Activated gamma-delta T cell (primary cell): ENCODE measurements at regions not wholly inside any gene's neighbourhood (a gene's known extent, or its start where the extent isn't known, plus 50 kb on each side); places are given as distances from the start of the nearest gene placed in this dataset.
"Not testable (repeated sequence)": the region's sequence is repeated elsewhere in the genome, so short reads cannot be mapped to it uniquely, and the experiment has no call there.

Experiments
- DNase-seq: peaks from one replicate; lab custom pipeline; 2025; lab: John Stamatoyannopoulos, UW

DNA sequence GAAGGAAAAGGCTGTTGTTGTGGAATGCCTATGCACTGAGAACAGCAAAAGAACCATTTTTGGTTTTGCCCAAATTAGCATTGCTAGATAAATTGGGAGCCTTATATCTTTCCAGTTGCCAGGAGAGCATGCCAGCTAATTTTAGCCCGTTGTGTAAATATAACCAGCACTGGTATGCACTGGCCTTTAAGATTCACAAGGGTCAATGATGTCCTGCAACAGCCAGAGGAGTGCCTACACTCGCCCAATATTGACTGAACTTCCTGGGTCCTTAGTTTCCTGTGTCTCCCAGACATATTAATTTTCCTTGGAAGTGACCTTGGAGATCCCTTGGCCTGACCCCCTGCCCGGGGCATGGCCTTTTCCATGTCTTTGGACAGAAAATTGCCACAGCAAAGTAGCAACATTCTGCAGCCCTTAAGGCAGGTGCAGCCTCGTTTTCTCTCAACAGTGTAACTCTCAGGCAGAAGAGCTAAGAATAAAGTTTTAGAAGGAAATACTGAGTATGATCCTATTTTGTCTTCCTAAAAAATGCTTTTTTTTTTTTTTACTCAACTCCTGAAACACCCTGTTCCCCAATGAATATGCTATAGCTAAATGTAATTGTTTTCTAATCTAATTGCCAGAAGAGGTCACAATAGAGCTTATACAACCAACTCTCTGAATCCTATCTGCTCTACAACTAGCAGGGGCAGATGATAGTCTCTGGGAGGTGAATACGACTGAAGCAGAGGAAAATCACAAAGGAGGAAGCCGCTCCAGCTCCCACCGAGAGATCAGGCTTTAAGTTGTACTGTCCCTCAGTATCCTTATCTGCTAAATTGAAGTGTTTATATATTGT, 131.9 kb upstream of the PCGF5 start:
- DNase-seq: no peak

GRCh38 chr10:91090761-91091529, 129.5 kb upstream of the PCGF5 start:
- DNase-seq: no peak

DNA sequence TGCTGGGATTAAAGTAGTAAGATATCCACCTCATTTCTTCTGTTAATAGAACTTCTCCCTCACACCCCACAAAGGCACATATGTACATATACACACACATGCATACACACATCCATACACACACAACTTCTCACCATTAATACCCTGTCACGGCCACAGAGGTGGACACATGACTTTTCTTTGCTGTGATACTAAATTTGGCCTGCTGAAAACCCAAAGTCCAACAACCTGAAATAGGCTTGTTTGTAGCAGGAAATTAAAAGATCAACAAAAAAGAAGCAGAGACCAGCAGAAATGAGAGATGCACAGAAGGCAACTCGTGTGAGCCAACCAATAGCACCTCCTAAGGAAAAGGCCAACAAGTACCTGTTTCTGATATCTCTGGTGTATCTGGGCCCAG, 128.7 kb upstream of the PCGF5 start:
- no peak for DNase-seq

- DNase-seq: no peak
These were observed 124.2 kb upstream of the PCGF5 start for GRCh38 chr10:91096274-91096673.

DNA sequence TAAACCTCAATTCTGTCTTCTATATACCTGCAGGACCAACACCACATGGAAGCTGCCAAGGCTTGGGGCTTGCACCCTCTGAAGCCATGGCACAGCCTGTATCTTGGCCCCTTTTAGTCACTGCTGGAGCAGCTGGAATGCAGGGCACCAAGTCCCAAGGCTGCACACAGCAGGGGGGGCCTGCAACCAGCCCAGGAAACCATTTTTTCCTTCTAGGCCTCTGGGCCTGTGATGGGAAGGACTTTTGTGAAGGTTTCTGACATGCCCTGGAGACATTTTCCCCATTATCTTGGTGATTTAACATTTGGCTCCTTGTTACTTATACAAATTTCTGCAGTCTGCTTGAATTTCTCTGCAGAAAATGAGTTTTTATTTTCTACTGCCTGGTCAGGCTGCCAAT, 123.2 kb upstream of the PCGF5 start:
- DNase-seq: no peak

- not testable (repeated sequence) for DNase-seq
These were observed 122.4 kb upstream of the PCGF5 start for GRCh38 chr10:91098021-91098420.

DNA sequence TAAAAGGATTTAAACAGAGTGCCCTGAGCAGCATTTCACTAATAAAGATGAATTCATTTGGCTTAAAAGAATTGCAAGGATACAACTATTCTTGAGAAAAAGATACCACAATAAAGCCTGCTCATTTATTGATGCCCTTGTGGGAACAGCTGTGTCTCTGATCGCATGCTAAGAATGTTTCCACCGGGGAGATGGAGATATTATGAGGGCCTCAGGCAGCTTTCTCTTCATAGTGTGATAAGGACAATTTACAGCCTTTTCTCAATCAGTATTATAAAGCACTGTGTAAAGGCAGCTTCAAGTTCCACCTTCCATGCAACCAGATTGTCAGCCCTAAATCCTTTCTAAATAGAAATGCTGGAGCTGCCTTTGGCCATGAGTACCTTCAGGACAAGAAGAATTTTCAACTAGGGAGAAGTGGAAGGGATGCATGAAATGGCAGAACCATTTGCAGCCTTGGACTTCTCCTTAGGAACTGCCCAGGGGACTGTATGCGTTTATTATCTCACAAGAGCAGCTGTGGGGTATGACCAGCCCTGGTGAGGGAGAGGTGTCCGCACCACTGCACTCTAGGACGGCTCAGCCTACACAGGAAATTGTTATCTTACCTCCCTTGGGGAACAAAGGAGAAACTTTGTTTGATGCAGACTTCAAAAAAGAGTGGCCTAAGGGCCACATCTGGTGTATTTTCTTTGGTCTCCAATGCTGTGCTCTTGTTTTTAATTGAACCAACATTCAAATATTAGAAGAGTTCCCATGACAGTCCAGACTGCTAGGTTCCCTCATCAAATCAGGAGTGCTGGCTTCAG, 116.9 kb upstream of the PCGF5 start:
- no peak for DNase-seq

GRCh38 chr10:91104193-91105041, 116.0 kb upstream of the PCGF5 start:
- DNase-seq: no peak

DNA sequence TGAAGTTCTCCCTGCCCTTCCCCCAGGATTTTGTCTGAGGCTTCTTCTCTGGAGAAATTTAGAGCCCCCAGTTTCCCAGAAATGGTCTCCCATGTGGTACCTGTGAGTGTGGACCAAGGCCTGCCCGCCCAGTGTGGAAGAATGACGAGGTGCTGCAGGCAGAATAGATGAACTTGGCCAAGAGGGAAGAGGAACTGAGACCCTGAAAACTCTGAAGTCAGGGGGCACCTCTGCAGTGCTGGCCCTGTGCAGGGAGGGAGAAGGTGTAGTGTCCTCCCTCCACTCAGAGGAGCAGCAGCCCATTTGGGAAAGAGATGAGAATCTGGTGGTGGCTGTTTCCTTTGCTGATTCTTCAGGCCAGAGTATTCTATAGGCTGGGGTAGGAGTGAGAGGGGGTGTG, 115.2 kb upstream of the PCGF5 start:
- DNase-seq: no peak

DNA sequence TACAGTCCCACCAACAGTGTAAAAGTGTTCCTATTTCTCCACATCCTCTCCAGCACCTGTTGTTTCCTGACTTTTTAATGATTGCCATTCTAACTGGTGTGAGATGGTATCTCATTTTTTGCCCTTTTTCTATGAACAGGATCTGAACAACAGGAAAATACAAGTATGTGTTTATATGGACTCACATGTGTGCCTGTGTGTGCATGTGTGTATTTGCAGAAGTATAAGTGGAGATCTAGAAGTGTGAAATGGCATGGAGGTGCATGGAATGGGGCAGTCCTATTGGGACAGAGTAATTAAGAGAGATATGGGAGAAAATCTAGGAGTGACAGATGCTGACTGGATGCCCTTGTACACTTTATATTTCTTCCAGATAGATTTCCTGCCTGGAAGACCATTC, 111.6 kb upstream of the PCGF5 start:
- no peak for DNase-seq

DNA sequence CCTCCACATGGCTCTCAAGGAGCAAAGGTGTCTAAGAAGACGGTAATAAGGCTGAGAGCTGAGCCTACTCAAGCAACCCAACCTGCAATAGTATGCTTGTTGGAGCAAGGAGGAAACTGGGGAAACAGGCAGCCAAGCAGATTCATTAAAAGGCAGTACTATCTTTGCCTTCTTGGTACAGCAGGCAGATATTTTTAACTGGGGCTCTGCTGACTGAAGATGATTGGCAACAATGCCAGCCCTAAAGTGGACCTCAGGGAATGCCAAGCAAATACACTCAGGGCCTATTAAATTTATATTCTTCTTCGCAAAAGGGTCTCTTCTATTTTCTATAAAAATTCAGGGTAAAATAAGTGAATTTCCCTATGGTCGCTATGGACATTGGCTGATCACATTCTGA, 109.4 kb upstream of the PCGF5 start:
- no peak for DNase-seq

GRCh38 chr10:91115618-91116390, 104.7 kb upstream of the PCGF5 start:
- DNase-seq: no peak

DNA sequence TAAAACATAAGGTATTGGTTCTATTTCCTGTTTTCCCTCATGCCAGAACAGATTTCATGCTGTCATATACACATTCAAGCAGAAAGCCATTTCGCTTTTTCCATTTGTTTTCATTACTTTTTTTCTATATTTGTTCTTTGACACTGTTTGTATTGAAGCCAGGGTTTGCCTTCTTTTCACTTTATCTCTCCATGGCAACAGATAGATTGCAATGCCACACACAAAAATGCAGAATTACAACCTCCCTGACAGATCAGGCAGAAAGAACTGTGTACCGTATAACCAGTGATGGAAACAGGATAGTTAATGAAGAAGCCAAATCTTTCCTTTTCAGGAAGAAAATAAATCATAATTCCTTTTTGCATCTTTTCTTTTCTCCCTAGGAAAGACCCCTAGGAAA, 103.0 kb upstream of the PCGF5 start:
- no peak for DNase-seq

GRCh38 chr10:91120348-91120747, 100.1 kb upstream of the PCGF5 start:
- no peak for DNase-seq

GRCh38 chr10:91123261-91123660, 97.2 kb upstream of the PCGF5 start:
- no peak for DNase-seq

DNA sequence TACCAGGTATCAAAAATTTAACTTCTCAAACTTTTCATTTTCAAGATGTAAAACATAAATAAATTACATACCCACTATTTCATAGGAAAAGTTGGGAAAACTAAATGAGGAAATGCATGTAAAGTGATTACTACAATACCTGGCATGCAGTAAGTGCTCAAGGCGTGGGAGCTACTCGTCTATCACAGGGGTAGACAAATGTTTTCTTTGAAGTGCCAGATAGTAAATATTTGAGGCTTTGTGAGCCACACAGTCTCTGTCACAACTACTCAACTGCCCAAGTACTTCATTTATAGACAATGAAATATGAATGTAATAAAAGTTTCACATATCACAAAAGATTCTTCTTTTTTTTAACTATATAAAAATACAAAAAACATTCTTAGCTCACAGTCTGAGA, 96.4 kb upstream of the PCGF5 start:
- no peak for DNase-seq

GRCh38 chr10:91126471-91126870, 94.0 kb upstream of the PCGF5 start:
- DNase-seq: no peak

DNA sequence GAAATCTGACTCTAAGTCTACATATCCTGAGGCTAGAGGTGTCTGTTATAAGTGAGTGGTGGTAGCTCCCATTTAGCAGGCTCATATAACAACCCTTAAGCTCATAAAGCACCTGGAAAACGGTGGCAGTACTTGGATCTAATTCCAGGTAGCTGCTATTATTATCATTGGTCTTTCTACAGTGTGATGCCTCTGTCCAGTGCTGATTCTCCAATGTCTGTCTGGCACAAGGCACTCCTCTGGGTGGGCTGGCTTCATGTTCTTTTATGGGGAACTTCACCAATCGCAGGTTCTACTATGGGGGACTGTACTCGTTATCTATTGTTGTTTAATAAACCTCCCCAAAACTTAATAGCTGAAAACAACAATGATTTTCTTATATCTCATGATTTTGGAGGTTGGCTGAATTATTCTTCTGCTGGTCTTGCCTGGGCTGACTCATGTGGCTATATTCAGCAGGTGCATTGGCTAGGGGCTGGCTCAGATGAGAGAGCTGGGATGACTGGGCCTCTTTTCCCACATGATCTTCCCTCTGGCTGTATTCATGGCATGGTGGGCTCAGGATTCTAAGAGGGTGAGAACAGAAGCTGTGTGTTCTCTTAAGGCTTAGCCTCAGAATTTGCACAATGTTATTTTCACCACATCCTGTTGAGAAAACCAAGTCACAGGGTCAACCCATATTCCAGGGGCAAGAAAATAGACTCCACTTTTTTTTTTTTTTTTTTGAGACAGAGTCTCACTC, 93.0 kb upstream of the PCGF5 start:
- DNase-seq: no peak

- no peak for DNase-seq
These were observed 85.3 kb upstream of the PCGF5 start for GRCh38 chr10:91135113-91135512.

DNA sequence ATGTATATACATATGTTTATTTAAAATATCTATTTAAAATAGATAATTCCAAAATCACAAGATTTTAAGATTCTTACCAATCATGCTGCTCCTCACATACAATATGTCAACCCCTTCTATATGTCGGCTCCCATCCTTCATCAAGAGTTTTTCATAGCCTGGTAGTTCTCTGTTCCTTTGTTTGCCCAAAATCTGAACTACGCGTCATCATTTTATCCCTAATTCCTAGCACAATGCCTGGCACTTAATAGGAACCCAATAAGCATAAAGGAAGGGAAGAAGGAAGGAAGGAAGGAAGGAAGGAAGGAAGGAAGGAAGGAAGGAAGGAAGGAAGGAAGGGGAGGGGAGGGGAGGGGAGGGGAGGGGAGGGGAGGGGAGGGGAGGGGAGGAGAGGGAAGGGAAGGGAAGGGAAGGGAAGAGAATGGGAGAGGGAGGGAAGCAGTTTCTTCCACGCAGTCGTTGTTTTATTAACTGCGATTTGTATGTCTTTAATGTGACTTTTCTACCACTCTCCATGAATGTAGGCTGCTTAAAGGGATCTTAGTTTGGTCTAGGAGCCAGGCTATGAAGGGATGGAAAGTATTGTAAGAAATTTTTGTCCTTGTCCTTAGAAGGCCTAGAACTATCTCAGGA, 83.3 kb upstream of the PCGF5 start:
- no peak for DNase-seq
